Bone marrow (tissue), 2 donors: ENCODE measurements at regions not wholly inside any gene's neighbourhood (a gene's known extent, or its start where the extent isn't known, plus 50 kb on each side); places are given as distances from the start of the nearest gene placed in this dataset.

ENCODE experiments used
- DNase-seq, 2 donors: peaks; one replicate each; lab custom pipeline; 2025; lab: John Stamatoyannopoulos, UW

- DNase-seq = no peak
Observed at GRCh38 chr2:45141883-45142866, 132.9 kb upstream of the SIX2 start.

- no peak for DNase-seq
Observed at GRCh38 chr2:45140675-45141074, 131.4 kb upstream of the SIX2 start.

- no peak for DNase-seq
Observed at GRCh38 chr2:45138904-45139303, 129.7 kb upstream of the SIX2 start.

- no peak for DNase-seq
Observed at GRCh38 chr2:45137966-45138695, 128.9 kb upstream of the SIX2 start.

GRCh38 chr2:45134726-45135125 lies 125.5 kb upstream of the SIX2 start:
- peak in 1 of 2 donors; percentile 70 for DNase-seq

GRCh38 chr2:45134014-45134413 lies 124.8 kb upstream of the SIX2 start:
- DNase-seq = no peak

GRCh38 chr2:45132551-45132950 lies 123.3 kb upstream of the SIX2 start:
- DNase-seq = no peak

GRCh38 chr2:45131587-45131986 lies 122.3 kb upstream of the SIX2 start:
- DNase-seq = no peak

GRCh38 chr2:45130736-45131135 lies 121.5 kb upstream of the SIX2 start:
- DNase-seq = peak in 1 of 2 donors; percentile 42

GRCh38 chr2:45128580-45128997 lies 119.3 kb upstream of the SIX2 start:
- no peak for DNase-seq

- no peak for DNase-seq
Observed at GRCh38 chr2:45127891-45128290, 118.6 kb upstream of the SIX2 start.

GRCh38 chr2:45127321-45127720 lies 118.1 kb upstream of the SIX2 start:
- no peak for DNase-seq

GRCh38 chr2:45125232-45125631 lies 116.0 kb upstream of the SIX2 start:
- no peak for DNase-seq

GRCh38 chr2:45124456-45124855 lies 115.2 kb upstream of the SIX2 start:
- no peak for DNase-seq

- DNase-seq = no peak
Observed at GRCh38 chr2:45123521-45124191, 114.4 kb upstream of the SIX2 start.

GRCh38 chr2:45123065-45123464 lies 113.8 kb upstream of the SIX2 start:
- no peak for DNase-seq

GRCh38 chr2:45121236-45121927 lies 112.1 kb upstream of the SIX2 start:
- DNase-seq = no peak

- no peak for DNase-seq
Observed at GRCh38 chr2:45120546-45120945, 111.3 kb upstream of the SIX2 start.

GRCh38 chr2:45119855-45120254 lies 110.6 kb upstream of the SIX2 start:
- DNase-seq = no peak

- no peak for DNase-seq
Observed at GRCh38 chr2:45119038-45119437, 109.8 kb upstream of the SIX2 start.

- DNase-seq = no peak
Observed at GRCh38 chr2:45117383-45117782, 108.1 kb upstream of the SIX2 start.

GRCh38 chr2:45115181-45115580 lies 105.9 kb upstream of the SIX2 start:
- DNase-seq = no peak
